DOHH2 (cell line): ENCODE measurements at regions not wholly inside any gene's neighbourhood (a gene's known extent, or its start where the extent isn't known, plus 50 kb on each side); places are given as distances from the start of the nearest gene placed in this dataset.

Source experiments
- H3F3A ChIP-seq: fragments of 200-600 bp; sonication (generic), shearing (Covaris generic); 2 replicates; pipeline ENCODE4 v1.6.0; 2016; ENCODE audit warnings: antibody characterized with exemption, mild to moderate bottlenecking; ENCODE audit not compliant: control insufficient read depth, insufficient read depth
- H3K27ac ChIP-seq: fragments of 200-600 bp; sonication (generic); 2 replicates; pipeline ENCODE4 v1.5.1; 2014; ENCODE audit warnings: low read depth, mild to moderate bottlenecking, low read length, moderate library complexity
- H3K27me3 ChIP-seq: fragments of 200-600 bp; sonication (generic); 2 replicates; pipeline ENCODE4 v1.6.1; 2014; ENCODE audit warnings: mild to moderate bottlenecking, low read length, mixed read lengths; ENCODE audit not compliant: control insufficient read depth
- H3K36me3 ChIP-seq: fragments of 200-600 bp; sonication (generic); 2 replicates; pipeline ENCODE4 v1.6.1; 2014; ENCODE audit warnings: mild to moderate bottlenecking, low read length, moderate library complexity, mixed read lengths; ENCODE audit not compliant: control insufficient read depth
- H3K4me1 ChIP-seq: fragments of 200-600 bp; sonication (generic); 2 replicates; pipeline ENCODE4 v1.6.1; 2014; ENCODE audit warnings: mild to moderate bottlenecking, low read length, mixed read lengths; ENCODE audit not compliant: control insufficient read depth
- H3K4me2 ChIP-seq: fragments of 200-600 bp; sonication (generic); 2 replicates; pipeline ENCODE4 v1.6.0; 2014; ENCODE audit warnings: mild to moderate bottlenecking, low read length, moderate library complexity
- H3K4me3 ChIP-seq: fragments of 200-600 bp; sonication (generic); 2 replicates; pipeline ENCODE4 v1.5.1; 2014; ENCODE audit warnings: mild to moderate bottlenecking, low read length, mixed read lengths
- H3K79me2 ChIP-seq: fragments of 200-600 bp; sonication (generic); 2 replicates; pipeline ENCODE4 v1.6.1; 2014; ENCODE audit warnings: mild to moderate bottlenecking, low read length, mixed read lengths; ENCODE audit not compliant: control insufficient read depth
- H3K9me2 ChIP-seq: fragments of 200-600 bp; sonication (generic); replicated peaks from 2 replicates; pipeline ENCODE4 v1.6.1; 2014; ENCODE audit warnings: mild to moderate bottlenecking, low read length, mixed read lengths; ENCODE audit not compliant: control insufficient read depth
- H3K9me3 ChIP-seq: fragments of 200-600 bp; sonication (generic); 2 replicates; pipeline ENCODE4 v1.6.1; 2014; ENCODE audit warnings: antibody characterized with exemption, low read length, mixed read lengths; ENCODE audit not compliant: control insufficient read depth, insufficient read depth
- H4K20me1 ChIP-seq: fragments of 200-600 bp; sonication (generic); 2 replicates; pipeline ENCODE4 v1.6.0; 2014; ENCODE audit warnings: low read depth, mild to moderate bottlenecking, antibody characterized with exemption, low read length, moderate library complexity; ENCODE audit not compliant: control insufficient read depth, insufficient read depth
- CTCF ChIP-seq: fragments of 200-600 bp; sonication (generic); IDR thresholded peaks from one replicate; pipeline ENCODE4 v1.5.1; 2014; ENCODE audit warnings: antibody characterized with exemption, mild to moderate bottlenecking, low read depth, low read length; ENCODE audit not compliant: poor library complexity, severe bottlenecking
- EZH2phosphoT487 ChIP-seq: fragments of 200-600 bp; sonication (generic); IDR thresholded peaks from 2 replicates; pipeline ENCODE4 v1.6.1; 2017; ENCODE audit warnings: borderline replicate concordance, mild to moderate bottlenecking, antibody characterized with exemption, low read length, moderate library complexity, mixed read lengths

GRCh38 chr14:84162633-84163032, 1367.3 kb upstream of the FLRT2 start:
- Histone ChIP-seq H3K79me2 (no peaks in the 10 kb centered on the region), H3K9me2 (no peaks in the 10 kb centered on the region), H3K27ac (no peak overlapping the region), H4K20me1 (no peaks in the 10 kb centered on the region), H3K36me3 (no peaks in the 10 kb centered on the region), H3K4me2 (no peak overlapping the region), H3K9me3 (no peaks in the 10 kb centered on the region), H3F3A (no peaks in the 10 kb centered on the region), H3K27me3 (no peaks in the 10 kb centered on the region), H3K4me3 (no peak overlapping the region), H3K4me1 (no peaks in the 10 kb centered on the region)
- TF ChIP-seq EZH2phosphoT487: no peak
- TF ChIP-seq CTCF: no peak

- Histone ChIP-seq H3K9me2 (no peaks in the 10 kb centered on the region), H3F3A (no peaks in the 10 kb centered on the region), H3K4me1 (no peaks in the 10 kb centered on the region), H3K9me3 (no peaks in the 10 kb centered on the region), H3K4me2 (no peak overlapping the region), H3K36me3 (no peaks in the 10 kb centered on the region), H3K27me3 (no peaks in the 10 kb centered on the region), H3K27ac (no peak overlapping the region), H3K4me3 (no peak overlapping the region), H3K79me2 (no peaks in the 10 kb centered on the region), H4K20me1 (no peaks in the 10 kb centered on the region)
- TF ChIP-seq EZH2phosphoT487 (no peak), CTCF (no peak)
Measured at GRCh38 chr14:84167026-84167425, 1362.9 kb upstream of the FLRT2 start.

GRCh38 chr14:84180336-84180735, 1349.6 kb upstream of the FLRT2 start:
- Histone ChIP-seq H3K36me3 (no peaks in the 10 kb centered on the region), H3K4me3 (no peak overlapping the region), H3F3A (no peaks in the 10 kb centered on the region), H3K4me2 (no peak overlapping the region), H3K27ac (no peak overlapping the region), H3K4me1 (no peaks in the 10 kb centered on the region), H3K9me3 (no peaks in the 10 kb centered on the region), H4K20me1 (no peaks in the 10 kb centered on the region), H3K27me3 (no peaks in the 10 kb centered on the region), H3K9me2 (no peaks in the 10 kb centered on the region), H3K79me2 (no peaks in the 10 kb centered on the region)
- TF ChIP-seq EZH2phosphoT487: no peak
- no peak for TF ChIP-seq CTCF

GRCh38 chr14:84181072-84181471, 1348.9 kb upstream of the FLRT2 start:
- no peaks in the 10 kb centered on the region for H3K4me1 ChIP-seq
- TF ChIP-seq EZH2phosphoT487: no peak
- no peak for TF ChIP-seq CTCF
- H4K20me1 ChIP-seq: no peaks in the 10 kb centered on the region
- H3K9me3 ChIP-seq: no peaks in the 10 kb centered on the region
- no peak overlapping the region for H3K4me2 ChIP-seq
- H3K79me2 ChIP-seq: no peaks in the 10 kb centered on the region
- no peak overlapping the region for H3K4me3 ChIP-seq
- no peak overlapping the region for H3K27ac ChIP-seq
- no peaks in the 10 kb centered on the region for H3F3A ChIP-seq
- no peaks in the 10 kb centered on the region for H3K9me2 ChIP-seq
- H3K27me3 ChIP-seq: no peaks in the 10 kb centered on the region
- no peaks in the 10 kb centered on the region for H3K36me3 ChIP-seq
